Stimulated activated CD4-positive, alpha-beta T cell treated with anti-CD3 and anti-CD28 coated beads, Interleukin-4, amount 100 ng/mL, for 4 hours (primary cell): ENCODE measurements at regions not wholly inside any gene's neighbourhood (a gene's known extent, or its start where the extent isn't known, plus 50 kb on each side); places are given as distances from the start of the nearest gene placed in this dataset.

Experiments used
- DNase-seq, 2 experiments: peaks; one replicate each; pipeline ENCODE4 v3.0.0-alpha.2; 2020

DNA sequence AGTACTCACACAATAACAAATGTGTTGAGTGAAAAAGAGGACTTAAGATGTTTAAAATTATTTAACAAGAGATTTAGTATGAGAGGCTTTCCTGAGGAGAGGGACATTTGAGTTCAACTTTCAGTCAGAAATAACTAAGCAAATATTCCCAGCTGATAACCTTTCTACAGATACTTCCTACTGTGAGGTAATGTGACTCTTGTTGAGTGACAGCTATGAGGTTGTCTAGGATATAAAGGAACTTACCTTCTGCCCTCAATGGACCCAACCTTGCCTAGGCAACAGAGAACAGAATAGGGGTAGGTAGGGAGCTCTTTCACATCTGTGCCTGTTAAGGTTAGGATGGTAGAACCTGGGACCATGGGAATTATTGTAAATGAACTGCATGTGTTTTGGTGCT lies 54.7 kb downstream of the GLUD2 start:
- DNase-seq, result no peak

DNA sequence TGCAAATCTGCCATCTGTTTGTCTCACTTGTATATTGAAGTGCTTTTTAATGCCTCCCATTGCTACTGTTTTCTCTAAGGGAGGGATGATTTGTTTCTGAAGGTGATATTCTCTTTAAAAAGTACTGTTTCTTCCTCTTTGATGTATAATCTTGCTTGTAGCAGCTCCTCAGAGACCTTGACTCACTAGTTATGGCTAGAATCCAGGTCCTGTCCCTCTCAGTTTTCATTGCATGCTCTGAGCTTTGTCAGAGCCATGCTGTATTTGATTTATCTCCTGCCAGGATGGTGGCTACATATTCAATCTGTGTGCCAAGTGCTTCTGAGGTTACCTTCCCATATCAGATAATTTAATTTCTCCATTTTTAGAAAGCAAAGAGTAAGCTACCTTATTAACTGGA lies 56.0 kb downstream of the GLUD2 start:
- no peak for DNase-seq

DNA sequence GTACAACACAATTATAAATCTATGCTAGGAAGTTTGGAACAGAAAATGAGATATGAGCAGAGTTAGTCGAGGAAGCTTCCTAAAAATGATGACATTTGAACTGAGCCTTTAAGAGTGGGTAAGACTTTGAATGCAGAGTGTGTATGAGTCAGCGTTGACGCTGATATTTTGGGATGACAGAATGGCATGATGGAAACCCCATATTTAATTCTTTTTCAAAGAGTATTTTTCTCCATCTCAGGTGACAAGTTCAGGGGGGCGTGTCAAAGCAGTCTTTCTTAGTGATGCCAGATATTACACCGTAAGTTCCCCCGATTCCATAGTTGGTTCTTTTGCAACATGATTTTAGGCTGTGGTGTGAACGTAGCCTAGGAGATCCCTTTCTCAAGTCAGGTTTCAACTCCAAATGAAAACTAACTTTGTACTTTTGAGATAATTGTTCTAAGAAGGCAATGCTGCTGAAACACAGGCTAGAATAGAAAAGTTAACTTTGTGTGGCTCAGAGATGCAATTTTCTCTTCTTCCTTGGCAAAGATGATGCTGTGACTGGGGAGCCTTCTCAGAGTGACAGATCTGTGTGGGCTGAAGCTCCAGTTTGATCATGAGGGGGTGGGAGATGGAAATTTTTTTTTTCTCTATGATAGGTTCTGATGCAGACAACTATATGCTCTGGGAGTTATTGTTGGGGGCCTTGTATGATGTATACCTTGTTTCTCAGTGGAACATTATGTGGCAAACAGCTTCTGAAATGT lies 59.2 kb downstream of the GLUD2 start:
- no peak for DNase-seq

DNA sequence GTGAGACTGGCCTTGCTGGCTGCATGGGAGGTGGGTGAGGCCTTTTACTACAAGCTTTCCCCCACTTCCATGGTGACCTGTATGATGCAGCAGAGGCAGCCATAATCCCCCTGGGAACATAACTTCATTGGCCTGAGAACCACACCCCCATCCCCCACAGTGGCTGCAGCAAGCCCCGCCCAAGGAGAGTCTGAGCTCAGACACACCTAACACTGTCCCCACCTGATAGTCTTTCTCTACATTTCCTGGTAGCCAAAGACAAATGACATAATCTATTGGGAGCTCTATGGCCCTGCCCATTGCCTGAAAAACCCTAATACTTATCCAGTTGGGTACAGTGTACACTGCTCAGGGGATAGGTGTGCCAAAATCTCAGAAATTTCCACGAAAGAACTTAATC lies 62.6 kb downstream of the GLUD2 start:
- DNase-seq, result no peak

DNA sequence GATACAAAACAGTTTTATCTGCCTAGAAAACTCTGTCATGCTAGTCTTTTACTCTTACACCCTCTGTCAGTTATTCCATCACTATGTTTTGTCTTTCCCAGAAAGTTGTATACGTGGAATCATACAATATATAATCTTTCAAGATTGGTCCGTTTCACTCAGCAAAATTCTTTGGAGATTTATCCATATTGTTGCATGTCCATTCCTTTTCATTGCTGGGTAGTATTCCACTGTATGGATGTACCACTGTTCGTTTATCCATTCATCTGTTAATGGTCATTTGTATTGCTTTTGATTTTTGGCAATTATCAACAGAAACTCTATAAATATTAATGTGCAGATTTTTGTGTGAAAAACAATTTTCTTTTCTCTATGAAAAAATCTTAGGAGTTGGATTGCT lies 63.1 kb downstream of the GLUD2 start:
- DNase-seq, result no peak

DNA sequence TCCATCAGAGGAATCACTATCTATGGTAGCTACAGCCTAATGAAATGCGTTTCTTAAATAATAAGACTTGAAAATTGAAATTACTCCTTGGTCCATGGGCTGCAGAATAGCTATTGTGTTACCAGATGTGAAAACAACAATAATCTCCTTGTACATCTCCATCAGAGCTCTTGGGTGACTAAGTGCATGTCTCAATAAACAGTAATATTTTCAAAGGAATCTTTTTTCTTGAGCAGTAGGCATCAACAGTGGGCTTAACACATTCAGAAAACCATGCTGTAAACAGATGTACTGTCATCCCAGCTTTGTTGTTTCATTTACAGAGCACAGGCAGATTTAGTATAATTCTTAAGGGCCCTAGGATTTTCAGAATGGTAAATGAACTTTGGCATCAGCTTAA lies 67.3 kb downstream of the GLUD2 start:
- DNase-seq, result no peak

DNA sequence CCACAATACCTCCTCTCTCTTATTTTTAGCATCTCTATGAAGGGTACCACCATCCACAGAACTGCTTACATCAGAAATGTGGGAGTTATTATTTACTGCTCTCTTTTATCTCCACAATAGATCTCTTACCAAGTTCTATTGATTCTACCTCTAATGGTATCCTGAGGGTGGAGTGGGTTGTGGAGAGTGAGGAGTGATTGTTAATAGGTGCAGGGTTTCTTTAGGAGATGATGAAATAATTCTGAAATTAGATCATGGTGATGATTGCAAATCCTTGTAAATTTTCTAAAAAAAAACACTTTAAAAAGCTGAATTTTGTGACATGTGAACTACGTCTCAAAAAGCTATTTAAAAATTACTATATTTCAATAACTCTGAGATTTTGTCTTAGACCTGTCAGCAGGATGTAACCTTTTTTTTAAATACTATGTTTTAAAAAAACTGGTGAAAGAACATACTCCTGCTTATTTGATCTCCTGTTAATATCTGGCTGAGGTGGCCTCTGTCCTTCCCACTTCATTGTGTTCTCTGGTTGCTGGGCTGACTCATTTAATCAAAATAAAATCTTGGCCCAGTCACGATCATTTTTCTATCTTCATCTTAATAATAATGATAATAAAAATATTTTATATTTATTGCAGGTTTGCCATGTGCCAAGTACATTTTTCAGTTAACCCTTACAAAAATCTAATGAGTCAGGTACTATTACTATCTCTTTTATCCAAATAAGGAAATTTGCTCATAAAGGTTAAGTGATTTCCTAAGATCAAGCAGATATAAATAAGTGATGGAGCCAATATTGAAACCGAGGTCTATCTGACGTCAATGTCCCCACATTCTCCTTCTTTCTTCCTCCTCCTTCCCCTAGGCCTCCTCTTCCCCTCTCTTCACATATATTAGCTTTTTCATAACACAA lies 73.5 kb downstream of the GLUD2 start:
- DNase-seq, result no peak

DNA sequence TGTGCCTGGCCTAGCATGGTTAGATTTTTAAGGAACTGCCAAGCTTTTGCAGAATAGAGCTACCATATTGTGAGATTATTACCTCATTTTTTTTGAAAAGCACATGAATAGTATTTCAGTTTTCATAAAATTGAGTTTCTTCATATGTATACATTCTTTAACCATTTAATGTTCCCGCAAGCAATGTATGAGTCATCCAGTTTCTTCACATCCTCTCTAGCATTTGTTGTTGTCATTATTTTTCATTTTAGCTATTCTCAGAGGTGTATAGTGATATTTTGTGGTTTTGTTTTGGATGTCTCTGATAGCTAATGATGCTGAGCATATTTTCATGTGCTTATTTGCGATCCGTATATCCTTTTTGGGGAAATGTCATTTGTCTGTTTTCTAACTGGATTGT lies 74.9 kb downstream of the GLUD2 start:
- no peak for DNase-seq

DNA sequence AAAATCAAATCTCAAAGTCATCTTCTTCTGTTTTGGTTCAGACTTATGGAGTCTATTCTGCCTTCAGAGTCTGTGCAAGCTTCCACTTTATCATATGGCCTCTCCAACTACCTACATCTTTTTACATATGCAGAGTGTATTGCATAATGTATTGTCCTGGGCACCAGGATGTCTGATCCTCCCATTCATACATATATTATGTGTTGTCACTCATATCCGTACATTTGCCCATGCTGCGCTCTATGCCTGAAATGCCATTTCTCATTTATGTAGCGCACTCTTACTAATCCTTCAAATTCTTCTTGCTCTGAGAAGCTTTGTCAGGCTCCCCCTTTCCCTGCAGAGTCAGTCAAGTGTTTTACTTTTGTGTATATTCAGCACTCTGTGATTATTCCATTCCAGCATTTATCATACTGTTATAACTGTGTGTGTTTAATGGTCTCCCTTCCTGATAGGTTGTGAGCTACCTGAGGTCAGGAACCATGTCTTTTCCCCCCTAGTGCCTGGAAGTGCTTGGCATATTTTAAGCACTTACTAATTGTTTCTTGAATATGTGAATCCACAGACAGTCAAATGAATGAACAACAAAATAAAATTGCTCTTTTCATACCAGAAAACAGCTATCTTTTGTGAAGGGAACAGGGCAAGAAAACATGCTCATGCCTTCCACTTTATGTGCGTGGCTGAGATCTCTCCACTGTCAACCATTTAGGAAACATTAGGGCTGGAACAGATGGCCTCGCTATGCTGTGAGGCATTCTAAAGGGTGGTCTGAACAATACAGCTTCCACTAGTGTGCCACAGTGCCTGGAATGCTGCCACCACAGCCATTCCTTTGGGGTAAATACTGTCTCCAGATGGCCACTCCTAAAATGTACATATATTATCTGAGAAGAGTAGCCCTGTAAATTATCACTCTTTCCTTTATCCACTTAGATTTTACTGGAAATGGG lies 81.8 kb downstream of the GLUD2 start:
- DNase-seq, result no peak

DNA sequence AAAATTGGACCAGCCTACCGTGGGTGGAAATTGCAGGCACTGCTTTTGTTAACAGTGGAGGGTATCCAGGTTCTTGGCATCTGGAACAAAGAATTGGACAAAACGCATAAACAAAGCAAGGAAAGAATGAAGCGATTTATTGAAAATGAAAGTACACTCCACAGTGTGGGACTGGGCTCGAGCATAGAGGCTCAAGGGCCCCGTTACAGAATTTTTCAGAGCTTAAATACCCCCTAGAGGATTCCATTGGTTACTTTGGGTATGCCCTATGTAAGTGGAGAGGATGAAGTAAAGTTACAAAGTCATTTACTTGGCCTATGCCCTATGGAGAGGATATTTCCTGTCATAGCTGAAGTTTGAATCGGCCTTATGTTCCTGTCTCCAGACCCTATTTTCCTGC lies 85.3 kb downstream of the GLUD2 start:
- no peak for DNase-seq

DNA sequence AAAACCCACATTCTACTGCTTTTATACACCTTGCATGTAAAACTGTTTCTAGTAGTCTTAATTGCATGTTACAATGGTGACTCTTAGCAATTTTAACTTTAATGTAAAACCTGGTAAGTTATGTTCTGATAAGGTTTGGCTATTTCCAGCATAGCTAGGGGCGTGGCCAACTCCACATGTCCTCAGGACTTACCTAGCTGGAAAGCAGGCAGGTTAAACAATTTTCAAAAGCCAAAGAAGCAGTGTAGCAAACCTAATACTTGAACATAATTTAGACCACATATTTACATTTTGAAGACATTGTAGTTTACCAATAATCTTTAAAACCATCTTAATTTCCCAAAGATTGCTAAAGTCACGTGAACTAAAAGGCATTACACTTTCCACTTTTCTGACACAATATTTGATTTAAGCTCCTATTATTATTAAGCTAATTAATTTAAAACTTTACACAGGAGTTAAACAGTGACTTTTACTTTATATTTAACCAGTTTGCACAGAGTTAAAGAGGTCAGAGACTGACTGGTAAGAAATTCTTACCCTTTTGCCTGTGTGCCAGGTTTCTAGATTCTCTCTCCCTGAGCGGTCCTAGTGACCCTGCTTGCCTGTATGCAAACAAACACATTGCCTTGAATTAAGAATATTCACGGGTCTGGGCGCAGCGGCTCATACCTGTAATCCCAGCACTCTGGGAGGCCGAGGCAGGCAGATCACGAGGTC lies 88.2 kb downstream of the GLUD2 start:
- no peak for DNase-seq

DNA sequence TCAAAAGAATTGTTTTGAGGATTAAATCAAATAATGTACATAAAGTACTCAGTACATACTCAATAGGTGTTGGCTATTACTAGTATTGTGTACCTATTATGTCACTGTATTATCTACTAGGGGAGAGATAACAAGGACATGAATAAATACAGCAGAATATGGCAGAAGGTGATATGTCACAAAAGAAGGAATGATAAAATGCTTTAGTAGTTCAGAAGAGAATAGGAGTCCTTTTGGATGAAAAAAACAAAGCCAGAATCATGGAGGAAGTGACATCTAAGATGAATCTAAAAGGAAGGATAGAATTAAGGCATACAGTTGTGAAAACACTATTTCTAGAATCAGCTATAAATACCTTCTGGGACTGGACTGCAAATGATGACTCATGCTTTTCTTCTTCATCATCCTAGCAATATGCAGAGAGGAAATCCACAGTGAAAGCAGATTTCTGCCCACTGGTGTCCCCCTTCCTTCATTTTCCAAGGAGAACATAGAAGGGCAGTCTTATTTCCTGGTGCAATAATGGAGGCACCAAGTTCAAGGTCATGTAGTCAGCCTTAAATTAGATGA lies 98.7 kb downstream of the GLUD2 start:
- DNase-seq, result no peak

DNA sequence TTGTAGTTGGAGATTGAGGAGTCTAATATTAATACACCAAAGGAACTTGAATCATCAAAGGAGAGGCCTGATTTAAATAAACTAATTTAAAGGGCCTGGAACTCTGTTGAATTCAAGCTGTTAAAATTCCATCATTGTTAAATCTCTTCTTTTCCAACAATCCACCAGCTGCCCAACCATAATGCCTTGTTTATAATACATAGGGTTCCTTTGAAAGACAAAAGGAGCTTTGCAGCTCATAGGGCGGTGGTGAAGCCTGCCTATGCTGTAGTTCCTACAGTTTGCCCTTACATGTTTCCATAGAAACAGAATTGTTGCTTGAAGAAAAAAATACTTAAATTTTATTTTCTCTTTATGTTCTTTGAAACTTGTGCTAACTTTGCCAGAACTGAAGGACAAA lies 102.8 kb downstream of the GLUD2 start:
- DNase-seq, result no peak

DNA sequence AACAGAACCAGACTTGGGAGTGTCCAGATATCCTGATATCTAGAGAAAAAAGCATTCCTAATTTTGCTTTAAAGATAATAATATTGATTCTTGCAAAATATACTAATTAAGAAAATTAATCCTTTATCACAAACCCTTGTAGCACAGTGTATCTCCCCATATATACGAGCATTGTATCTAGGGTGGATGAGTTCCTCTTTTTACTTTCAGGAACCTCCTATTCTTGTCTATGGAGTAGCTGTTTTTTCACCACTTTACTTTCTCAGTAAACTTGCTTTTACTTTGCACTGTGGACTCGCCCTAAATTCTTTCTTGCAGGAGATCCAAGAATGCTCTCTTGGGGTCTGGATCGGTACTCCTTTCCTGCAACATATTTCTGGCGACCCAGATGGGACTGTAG lies 103.9 kb downstream of the GLUD2 start:
- DNase-seq, result no peak

DNA sequence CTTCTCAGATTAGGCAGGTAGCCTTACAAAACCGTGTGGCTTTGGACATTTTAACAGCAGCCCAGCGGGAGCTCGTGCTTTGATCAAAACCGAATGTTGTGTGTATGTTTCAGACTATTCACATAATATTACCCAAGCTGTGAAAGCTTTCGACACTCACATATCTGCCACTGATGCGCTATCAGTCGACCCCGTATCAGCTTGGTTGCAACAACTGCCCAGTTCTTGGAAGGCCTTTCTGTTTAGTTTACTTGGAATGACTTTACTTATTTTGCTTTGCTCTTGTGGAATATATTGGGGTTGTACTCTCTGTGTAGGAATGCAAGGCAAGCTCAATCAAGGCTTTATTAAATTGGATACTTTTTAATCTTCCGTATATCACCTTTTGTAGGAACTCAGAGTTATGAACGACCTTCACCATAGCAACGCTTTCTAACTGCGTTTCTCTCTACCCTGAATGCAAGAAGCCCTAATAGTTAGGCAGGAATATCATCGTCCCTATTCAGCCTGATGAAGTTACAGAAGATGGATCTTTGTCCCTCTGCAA lies 107.5 kb downstream of the GLUD2 start:
- DNase-seq, result no peak

DNA sequence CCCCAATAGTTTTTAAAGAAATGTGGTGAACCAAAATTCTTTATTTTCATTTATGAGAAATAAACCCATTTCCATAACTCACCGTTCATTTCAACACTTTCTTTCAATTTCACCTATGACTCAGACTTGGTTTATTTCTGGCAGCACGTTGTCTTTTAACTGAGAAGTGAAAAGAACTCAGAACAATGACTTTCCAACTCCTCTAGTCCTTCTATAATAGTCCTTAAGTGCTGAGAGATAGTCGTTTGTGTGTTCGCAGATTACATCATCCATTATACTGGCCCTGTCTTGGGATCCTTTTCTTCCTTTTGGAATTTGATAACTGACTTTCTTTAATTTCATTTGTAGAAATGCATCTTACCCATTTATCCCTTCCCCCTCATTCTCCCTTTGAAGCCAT lies 113.6 kb downstream of the GLUD2 start:
- no peak for DNase-seq

DNA sequence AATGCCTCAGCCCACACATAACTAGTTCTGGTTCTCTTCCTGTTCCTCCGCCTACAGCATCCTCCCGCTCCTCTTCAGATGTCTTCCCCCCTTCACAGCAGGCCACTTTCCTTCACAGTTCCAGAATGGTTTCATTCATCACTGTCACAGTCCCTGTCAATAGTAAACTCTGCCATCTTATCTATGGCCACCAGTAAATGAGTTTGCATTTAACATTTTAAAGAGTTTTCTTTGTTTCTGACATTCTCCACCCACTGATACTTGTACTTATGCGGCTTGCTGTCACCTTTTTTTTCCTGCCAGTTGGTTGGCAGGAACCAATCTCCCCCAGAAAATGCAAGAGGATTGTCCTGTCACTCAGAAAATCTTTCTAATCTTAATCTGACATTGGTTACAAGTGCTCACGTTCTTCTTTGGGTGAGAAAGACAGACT lies 114.1 kb downstream of the GLUD2 start:
- DNase-seq, result peak; percentile 4 to 25

DNA sequence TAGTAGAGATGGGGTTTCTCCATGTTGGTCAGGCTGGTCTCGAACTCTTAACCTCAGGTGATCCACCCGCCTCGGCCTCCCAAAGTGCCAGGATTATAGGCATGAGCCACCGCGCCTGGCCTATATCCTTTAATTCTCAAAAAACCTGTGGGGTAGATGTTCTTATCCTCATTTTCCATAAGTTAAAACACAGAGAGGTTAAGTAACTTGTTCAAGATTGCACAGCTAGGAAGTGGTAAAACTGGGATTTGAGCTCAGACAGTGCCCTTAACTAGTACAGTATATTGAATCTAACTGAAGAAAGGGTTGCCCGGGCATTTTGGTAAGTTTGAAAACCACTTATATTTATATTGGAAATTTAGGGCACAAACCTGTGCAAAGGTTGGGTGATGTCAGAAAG lies 116.0 kb downstream of the GLUD2 start:
- no peak for DNase-seq

DNA sequence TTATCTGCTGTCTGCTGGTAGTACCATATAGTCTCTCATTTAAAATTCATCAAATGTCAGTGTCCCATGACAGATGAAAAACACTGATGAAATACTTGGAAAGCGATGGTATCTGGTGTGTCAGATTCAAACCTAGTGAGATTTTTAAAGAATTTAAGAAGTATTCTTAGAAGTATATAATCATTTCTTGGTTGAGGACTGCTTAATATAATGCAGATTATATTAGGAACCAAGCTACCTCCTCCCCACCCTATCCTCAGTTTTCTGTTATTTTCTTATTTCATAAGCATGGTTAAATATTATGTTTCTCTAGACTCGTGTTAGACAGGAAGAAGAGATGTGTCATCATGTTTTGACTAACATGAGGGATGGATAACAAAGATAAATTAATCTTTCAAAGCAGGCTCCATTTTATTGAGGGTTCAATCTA lies 118.5 kb downstream of the GLUD2 start:
- DNase-seq, result no peak

DNA sequence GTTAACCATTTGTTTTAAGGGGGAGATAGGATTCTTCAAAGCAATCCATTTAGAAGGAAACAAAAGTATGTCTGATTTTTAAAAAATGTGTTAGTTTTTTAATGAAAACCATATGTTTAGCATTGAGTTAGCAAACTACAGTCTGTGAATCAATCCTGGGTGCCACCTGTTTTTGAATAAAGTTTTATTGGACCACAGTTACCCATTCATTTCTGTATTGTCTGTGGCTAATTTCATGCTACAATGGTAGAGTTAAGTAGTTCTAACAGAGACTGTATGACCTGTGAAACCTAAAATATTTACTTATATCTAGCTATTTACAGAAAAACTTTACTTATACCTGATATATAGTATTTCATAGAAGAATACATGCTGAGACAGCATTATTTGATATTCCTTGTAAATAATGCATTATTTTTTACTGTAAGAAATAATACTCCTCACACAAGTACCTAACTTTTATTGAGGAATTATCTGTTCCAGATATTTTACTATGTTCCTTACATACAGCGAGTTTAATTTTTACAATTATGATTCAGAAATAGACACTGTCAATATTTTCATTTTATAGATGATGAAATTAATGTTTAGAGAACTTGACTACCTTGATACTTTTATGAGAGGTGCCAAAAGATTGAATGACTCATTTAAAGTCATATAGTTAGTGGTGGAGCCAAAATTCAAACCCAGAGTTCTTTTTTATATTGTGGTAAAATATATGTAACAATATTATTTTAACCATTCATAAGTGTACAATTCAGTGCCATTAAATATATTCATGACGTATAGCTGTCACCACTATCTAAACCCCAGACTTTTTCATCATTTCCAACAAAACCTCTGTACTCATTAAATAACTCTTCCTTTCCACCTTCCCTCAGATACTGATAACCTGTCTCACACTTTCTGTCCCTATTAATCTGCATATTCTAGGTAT lies 122.0 kb downstream of the GLUD2 start:
- no peak for DNase-seq

DNA sequence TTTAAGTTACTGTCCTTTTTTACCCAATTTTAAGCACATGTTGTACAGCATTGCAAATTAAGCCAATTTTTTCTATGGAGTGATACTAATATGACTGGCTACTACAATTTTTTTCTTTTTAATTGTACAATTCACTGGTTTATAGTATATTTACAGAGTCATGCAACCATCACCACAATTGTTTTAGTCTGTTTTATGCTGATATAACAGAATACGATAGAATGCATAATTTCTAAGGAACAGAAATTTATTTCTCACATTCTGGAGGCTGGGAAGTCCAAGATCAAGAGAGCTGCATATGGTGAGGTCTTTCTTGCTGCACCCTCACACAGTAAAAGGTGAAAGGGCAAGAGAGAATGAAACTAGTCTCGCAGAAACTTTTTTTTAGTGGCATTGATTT lies 125.3 kb downstream of the GLUD2 start:
- no peak for DNase-seq
